HUES6 (cell line): ENCODE measurements at regions not wholly inside any gene's neighbourhood (a gene's known extent, or its start where the extent isn't known, plus 50 kb on each side); places are given as distances from the start of the nearest gene placed in this dataset.

Source experiments
- H3K27ac ChIP-seq: 2 replicates; pipeline ENCODE4 v1.7.0; 2013; ENCODE audit warnings: low read depth, mild to moderate bottlenecking, low read length, inconsistent platforms
- H3K27me3 ChIP-seq: 2 replicates; pipeline ENCODE4 v1.6.1; 2013; ENCODE audit warnings: low read length; ENCODE audit not compliant: control insufficient read depth, insufficient read depth
- H3K36me3 ChIP-seq: 2 replicates; pipeline ENCODE4 v1.6.1; 2013; ENCODE audit warnings: low read length; ENCODE audit not compliant: control insufficient read depth, insufficient read depth
- H3K4me1 ChIP-seq: 2 replicates; pipeline ENCODE4 v1.6.1; 2013; ENCODE audit warnings: low read length; ENCODE audit not compliant: control insufficient read depth, insufficient read depth
- H3K4me3 ChIP-seq: 2 replicates; pipeline ENCODE4 v1.5.1; 2013; ENCODE audit warnings: low read depth, low read length
- H3K9ac ChIP-seq: one replicate; pipeline ENCODE4 v1.6.1; 2013; ENCODE audit warnings: mild to moderate bottlenecking, low read length
- H3K9me3 ChIP-seq: 2 replicates; pipeline ENCODE4 v1.6.1; 2013; ENCODE audit warnings: low read depth, low read length; ENCODE audit not compliant: control insufficient read depth, insufficient read depth

DNA sequence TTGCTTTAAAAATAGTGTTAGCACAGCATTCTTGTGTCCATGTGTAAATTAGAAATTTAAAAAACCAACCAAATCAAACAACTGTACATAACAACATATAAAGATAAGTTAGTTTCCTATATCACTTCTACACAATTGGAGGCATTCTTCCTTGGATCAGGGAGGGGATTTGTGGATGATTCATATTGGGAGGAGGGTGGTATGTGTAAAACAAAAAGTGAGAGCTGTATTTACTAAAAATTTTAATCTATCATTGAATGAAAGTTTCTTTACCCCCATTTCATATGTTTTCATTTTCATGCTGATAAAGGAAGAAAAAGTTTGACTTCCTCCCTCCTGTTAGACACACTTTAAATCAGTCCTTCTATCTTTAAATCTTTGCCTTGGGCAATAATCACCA is 325.0 kb downstream of the SATB1 start:
- Histone ChIP-seq H3K36me3 (0 out of 2 replicates have a peak, but pooled peaks cover 2% of the 10 kb centered on the region), H3K4me3 (no peak overlapping the region), H3K9ac (no peak overlapping the region), H3K27ac (no peak overlapping the region), H3K9me3 (peaks cover 16% of the 10 kb centered on the region), H3K4me1 (peaks cover 21% of the 10 kb centered on the region), H3K27me3 (peaks cover 5% of the 10 kb centered on the region)

DNA sequence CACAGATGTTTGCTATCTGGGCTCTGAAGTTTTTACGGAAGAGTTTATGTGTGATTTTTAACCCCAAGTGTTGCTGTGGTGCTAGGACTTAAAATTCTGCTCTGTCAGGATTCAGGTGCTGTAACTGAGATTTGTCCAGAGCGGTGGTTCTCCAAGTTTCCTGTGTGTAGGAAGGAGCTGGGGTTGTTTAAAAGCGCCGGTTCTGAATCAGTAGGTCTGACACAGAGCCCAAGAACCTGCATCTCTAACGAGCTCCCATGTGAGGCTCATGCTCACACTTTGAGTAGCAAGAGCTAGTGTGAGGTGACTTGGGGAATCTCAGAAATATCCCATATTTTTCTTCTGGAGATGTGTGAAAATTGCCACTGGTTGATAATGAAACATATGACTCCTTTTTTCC is 325.5 kb downstream of the SATB1 start:
- Histone ChIP-seq H3K27ac (no peak overlapping the region), H3K36me3 (0 out of 2 replicates have a peak, but pooled peaks cover 2% of the 10 kb centered on the region), H3K27me3 (peaks cover 5% of the 10 kb centered on the region), H3K9me3 (peaks cover 16% of the 10 kb centered on the region), H3K4me3 (no peak overlapping the region), H3K4me1 (peaks cover 21% of the 10 kb centered on the region), H3K9ac (peak overlapping the region; percentile 2)

DNA sequence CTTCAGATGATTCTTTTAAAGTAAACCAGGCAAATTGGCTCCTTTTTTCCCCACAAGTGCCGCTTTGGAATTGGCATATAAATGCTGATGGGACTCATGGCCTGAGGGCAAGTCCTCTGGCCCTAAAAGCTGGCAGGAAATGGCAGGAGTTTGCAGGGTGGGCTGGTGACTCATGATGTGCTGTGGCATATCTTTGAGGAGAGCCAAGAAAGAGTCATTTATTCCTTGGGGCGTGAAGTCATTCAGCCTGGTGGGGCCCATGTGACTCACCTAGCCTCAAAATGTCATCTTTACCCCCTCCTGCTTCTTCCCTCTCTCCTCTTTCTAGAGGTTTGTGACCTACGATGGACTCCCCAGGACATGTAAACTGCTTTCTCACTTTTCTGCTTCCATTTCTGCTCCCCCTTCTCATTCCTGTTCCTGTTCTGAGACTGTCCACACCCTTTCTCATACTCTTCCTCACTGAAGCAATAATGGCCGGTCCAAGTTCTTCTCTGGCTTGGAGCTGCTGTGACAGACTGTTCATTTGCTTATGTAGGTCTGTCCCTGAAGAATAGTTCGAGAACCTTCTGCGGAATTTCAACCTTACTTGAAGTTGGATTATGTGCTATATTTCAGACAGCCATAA is 326.1 kb downstream of the SATB1 start:
- H3K4me3 ChIP-seq: peak overlapping the region; percentile 2; the same call in 1 of the 2 replicates
- peak overlapping the region; percentile 2 for H3K9ac ChIP-seq
- H3K27ac ChIP-seq: no peak overlapping the region; the same call in 1 of the 2 replicates

GRCh38 chr3:18097989-18098388 is 327.1 kb downstream of the SATB1 start:
- 0 out of 2 replicates have a peak, but pooled peaks cover 2% of the 10 kb centered on the region for H3K36me3 ChIP-seq
- no peak overlapping the region for H3K4me3 ChIP-seq
- H3K27ac ChIP-seq: no peak overlapping the region
- peaks cover 16% of the 10 kb centered on the region for H3K9me3 ChIP-seq
- peaks cover 5% of the 10 kb centered on the region for H3K27me3 ChIP-seq
- H3K4me1 ChIP-seq: peaks cover 14% of the 10 kb centered on the region
- H3K9ac ChIP-seq: no peak overlapping the region

More for the DNA sequence above, 326.1 kb downstream of the SATB1 start:
- Histone ChIP-seq H3K36me3 (0 out of 2 replicates have a peak, but pooled peaks cover 2% of the 10 kb centered on the region), H3K4me1 (peaks cover 21% of the 10 kb centered on the region), H3K9me3 (peaks cover 16% of the 10 kb centered on the region), H3K27me3 (peaks cover 5% of the 10 kb centered on the region)

- Histone ChIP-seq H3K27me3 (peaks cover 5% of the 10 kb centered on the region), H3K4me1 (peaks cover 14% of the 10 kb centered on the region), H3K9ac (no peak overlapping the region), H3K27ac (no peak overlapping the region), H3K36me3 (0 out of 2 replicates have a peak, but pooled peaks cover 2% of the 10 kb centered on the region), H3K9me3 (peaks cover 16% of the 10 kb centered on the region), H3K4me3 (no peak overlapping the region)
Observed at GRCh38 chr3:18097473-18097872, 327.7 kb downstream of the SATB1 start.

GRCh38 chr3:18092726-18093125 is 332.4 kb downstream of the SATB1 start:
- peaks cover 13% of the 10 kb centered on the region for H3K9me3 ChIP-seq

DNA sequence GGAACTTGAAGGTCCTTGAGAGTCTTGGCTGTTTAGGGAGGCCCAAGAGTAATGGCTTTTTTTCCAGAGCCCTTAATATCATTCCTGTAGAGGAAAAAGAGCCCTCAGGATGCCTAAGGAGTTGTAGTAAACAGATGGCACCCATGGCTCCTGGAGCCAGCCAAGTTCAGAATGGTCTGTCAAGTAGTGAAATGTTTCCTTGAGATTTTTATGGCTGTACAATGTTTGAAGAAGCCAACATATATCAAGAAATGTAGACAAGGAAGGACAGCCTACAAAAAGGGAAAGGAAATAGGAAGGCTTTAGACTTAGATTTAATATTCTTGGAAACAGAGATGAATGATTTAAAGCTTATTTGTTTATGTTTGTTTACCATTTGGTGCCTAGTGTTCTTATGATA is 334.8 kb downstream of the SATB1 start:
- H3K9ac ChIP-seq: no peak overlapping the region
- no peaks in the 10 kb centered on the region for H3K27me3 ChIP-seq
- H3K36me3 ChIP-seq: no peaks in the 10 kb centered on the region
- H3K4me3 ChIP-seq: no peak overlapping the region
- no peak overlapping the region for H3K27ac ChIP-seq
- peaks cover 6% of the 10 kb centered on the region for H3K4me1 ChIP-seq
- H3K9me3 ChIP-seq: no peaks in the 10 kb centered on the region

More at GRCh38 chr3:18092726-18093125, 332.4 kb downstream of the SATB1 start:
- no peaks in the 10 kb centered on the region for H3K4me1 ChIP-seq
- no peak overlapping the region for H3K27ac ChIP-seq
- H3K9ac ChIP-seq: no peak overlapping the region
- no peak overlapping the region for H3K4me3 ChIP-seq
- H3K27me3 ChIP-seq: peaks cover 2% of the 10 kb centered on the region
- H3K36me3 ChIP-seq: 0 out of 2 replicates have a peak, but pooled peaks cover 2% of the 10 kb centered on the region

DNA sequence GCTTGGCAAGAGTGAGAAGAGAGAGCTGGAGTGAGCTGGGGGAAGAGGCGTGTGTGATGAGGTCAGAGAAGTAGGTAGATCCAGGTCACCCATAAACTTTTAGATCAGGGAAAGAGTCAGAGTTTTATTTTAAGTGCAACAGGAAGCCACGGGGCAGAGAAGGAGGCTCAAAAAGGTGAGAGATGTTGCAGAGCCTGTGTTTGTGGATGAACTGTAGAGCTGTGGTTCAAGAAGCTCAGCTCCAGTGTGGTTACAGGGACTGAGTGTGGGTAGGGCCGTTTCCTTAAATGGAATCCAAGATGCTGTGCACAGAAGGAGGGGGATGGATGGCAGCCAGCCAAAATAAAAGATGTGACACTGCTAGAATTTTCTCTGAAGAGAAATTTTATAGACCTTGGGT is 337.2 kb downstream of the SATB1 start:
- Histone ChIP-seq H3K9me3 (no peaks in the 10 kb centered on the region), H3K9ac (no peak overlapping the region), H3K4me3 (no peak overlapping the region), H3K27me3 (no peaks in the 10 kb centered on the region), H3K4me1 (peaks cover 7% of the 10 kb centered on the region), H3K36me3 (no peaks in the 10 kb centered on the region), H3K27ac (no peak overlapping the region)

DNA sequence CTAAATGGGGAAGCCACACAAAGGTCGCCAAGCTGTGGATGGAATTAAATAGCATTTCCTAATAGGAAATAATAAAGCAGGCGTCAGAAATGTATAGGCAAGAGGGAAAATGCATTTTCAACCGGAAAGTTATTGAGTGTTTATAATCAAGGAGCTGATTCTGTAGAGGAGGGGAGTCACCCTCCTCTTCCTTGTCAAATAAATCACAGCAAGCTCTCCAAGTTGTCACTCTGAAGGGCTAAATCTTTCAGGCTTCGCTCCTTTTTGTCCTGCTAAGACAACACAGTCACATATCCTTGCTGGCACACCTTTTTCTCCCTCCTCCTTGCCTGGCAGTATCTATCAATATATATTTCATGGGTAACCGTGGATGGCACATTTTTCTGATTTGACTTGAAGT is 338.4 kb downstream of the SATB1 start:
- H3K27me3 ChIP-seq: no peaks in the 10 kb centered on the region
- no peak overlapping the region for H3K9ac ChIP-seq
- no peak overlapping the region for H3K27ac ChIP-seq
- no peaks in the 10 kb centered on the region for H3K9me3 ChIP-seq
- H3K36me3 ChIP-seq: no peaks in the 10 kb centered on the region
- no peak overlapping the region for H3K4me3 ChIP-seq
- H3K4me1 ChIP-seq: peaks cover 7% of the 10 kb centered on the region

DNA sequence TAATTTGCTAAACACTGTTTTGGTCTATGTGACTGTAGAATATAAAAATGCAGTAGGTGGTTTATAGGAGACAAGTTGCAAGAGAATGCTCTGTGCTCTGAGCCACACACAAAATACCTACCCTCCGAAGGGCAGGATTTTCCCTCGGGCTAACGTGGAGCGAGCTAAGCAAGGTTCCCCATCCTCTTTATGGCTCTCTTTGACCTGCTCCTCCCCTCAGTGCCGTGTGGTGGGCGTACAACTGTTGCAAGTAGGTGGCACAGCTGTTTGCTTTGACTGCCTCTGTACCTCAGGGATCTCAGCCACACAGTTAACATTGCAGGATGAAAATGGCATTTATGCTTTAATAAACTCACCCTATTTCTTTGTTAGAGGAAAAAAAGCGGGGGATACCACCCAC is 339.1 kb downstream of the SATB1 start:
- no peaks in the 10 kb centered on the region for H3K27me3 ChIP-seq
- no peaks in the 10 kb centered on the region for H3K36me3 ChIP-seq
- H3K27ac ChIP-seq: no peak overlapping the region
- no peak overlapping the region for H3K9ac ChIP-seq
- no peak overlapping the region for H3K4me3 ChIP-seq
- peaks cover 7% of the 10 kb centered on the region for H3K4me1 ChIP-seq
- H3K9me3 ChIP-seq: no peaks in the 10 kb centered on the region

- H3K36me3 ChIP-seq: no peaks in the 10 kb centered on the region
- no peaks in the 10 kb centered on the region for H3K9me3 ChIP-seq
- no peak overlapping the region for H3K27ac ChIP-seq
- H3K27me3 ChIP-seq: no peaks in the 10 kb centered on the region
- peaks cover 7% of the 10 kb centered on the region for H3K4me1 ChIP-seq
- H3K9ac ChIP-seq: no peak overlapping the region
- H3K4me3 ChIP-seq: no peak overlapping the region
Observed at GRCh38 chr3:18085429-18085828, 339.7 kb downstream of the SATB1 start.
